GM21825 (cell line): ENCODE measurements at regions not wholly inside any gene's neighbourhood (a gene's known extent, or its start where the extent isn't known, plus 50 kb on each side); places are given as distances from the start of the nearest gene placed in this dataset.
"Not testable (repeated sequence)": the region's sequence is repeated elsewhere in the genome, so short reads cannot be mapped to it uniquely, and the experiment has no call there.

ENCODE experiments used
- ATAC-seq: cut with Tn5 transposase; IDR thresholded peaks from one replicate; pipeline ENCODE4 v1.9.1; 2021; ENCODE audit warnings: mild to moderate bottlenecking, moderate library complexity; ENCODE audit not compliant: unreplicated experiment

- ATAC-seq = no peak
Measured at GRCh38 chr13:67416047-67416925, 186.2 kb upstream of the PCDH9 start.

- no peak for ATAC-seq
Measured at GRCh38 chr13:67410645-67411044, 180.5 kb upstream of the PCDH9 start.

- no peak for ATAC-seq
Measured at GRCh38 chr13:67408798-67409197, 178.7 kb upstream of the PCDH9 start.

- ATAC-seq = no peak
Measured at GRCh38 chr13:67402546-67402945, 172.4 kb upstream of the PCDH9 start.

- no peak for ATAC-seq
Measured at GRCh38 chr13:67395577-67395976, 165.4 kb upstream of the PCDH9 start.

- ATAC-seq = no peak
Measured at GRCh38 chr13:67392014-67392413, 161.9 kb upstream of the PCDH9 start.

- ATAC-seq = no peak
Measured at GRCh38 chr13:67390462-67391086, 160.4 kb upstream of the PCDH9 start.

- ATAC-seq = no peak
Measured at GRCh38 chr13:67389171-67389570, 159.0 kb upstream of the PCDH9 start.

GRCh38 chr13:67383109-67383757 is 153.1 kb upstream of the PCDH9 start:
- ATAC-seq = not testable (repeated sequence)

- ATAC-seq = no peak
Measured at GRCh38 chr13:67377919-67378318, 147.8 kb upstream of the PCDH9 start.

GRCh38 chr13:67374391-67374790 is 144.3 kb upstream of the PCDH9 start:
- no peak for ATAC-seq

- no peak for ATAC-seq
Measured at GRCh38 chr13:67372868-67373464, 142.8 kb upstream of the PCDH9 start.

GRCh38 chr13:67369895-67370660 is 139.9 kb upstream of the PCDH9 start:
- no peak for ATAC-seq

- ATAC-seq = no peak
Measured at GRCh38 chr13:67367399-67367798, 137.3 kb upstream of the PCDH9 start.

GRCh38 chr13:67366533-67366932 is 136.4 kb upstream of the PCDH9 start:
- no peak for ATAC-seq

GRCh38 chr13:67355812-67356476 is 125.8 kb upstream of the PCDH9 start:
- ATAC-seq = no peak

- no peak for ATAC-seq
Measured at GRCh38 chr13:67353941-67354340, 123.8 kb upstream of the PCDH9 start.

- no peak for ATAC-seq
Measured at GRCh38 chr13:67353031-67353430, 122.9 kb upstream of the PCDH9 start.

GRCh38 chr13:67351909-67352308 is 121.8 kb upstream of the PCDH9 start:
- ATAC-seq = no peak

GRCh38 chr13:67351114-67351513 is 121.0 kb upstream of the PCDH9 start:
- ATAC-seq = no peak
